ENCODE measurements at regions not wholly inside any gene's neighbourhood (a gene's known extent, or its start where the extent isn't known, plus 50 kb on each side); places are given as distances from the start of the nearest gene placed in this dataset.

DNA sequence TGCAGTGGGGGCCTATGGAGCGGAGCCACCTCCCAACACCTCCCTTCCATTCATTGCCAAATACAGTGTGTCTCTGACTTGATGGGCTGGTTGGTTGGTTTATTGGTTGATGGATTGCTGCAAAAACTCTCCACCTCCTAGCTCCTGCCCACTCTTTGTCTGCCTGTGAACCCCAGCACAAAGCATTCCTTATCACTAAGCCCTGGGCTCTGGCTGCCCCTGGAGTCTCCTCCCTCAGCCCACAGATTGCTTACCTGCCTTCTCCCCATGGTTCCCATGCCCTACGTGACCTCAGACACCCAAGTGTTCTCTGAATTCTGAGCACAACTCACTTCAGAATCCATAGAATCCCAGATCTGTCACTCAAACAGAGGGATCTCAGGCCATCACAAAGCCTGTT lies 139.1 kb upstream of the TPM1 start:
- Histone ChIP-seq H3K4me2 (ENCODE audit: control insufficient read depth, extremely low read depth, insufficient read depth, low read depth, low read length) (no peak overlapping the region), H3K4me1 (ENCODE audit: control insufficient read depth, extremely low read depth, insufficient read depth, low read length) (peaks cover 18% of the 10 kb centered on the region), H3K9me1 (ENCODE audit: control insufficient read depth, extremely low read depth, insufficient read depth, low read length) (no peaks in the 10 kb centered on the region), H3K79me2 (ENCODE audit: control insufficient read depth, insufficient read depth, low read length) (no peaks in the 10 kb centered on the region), H2AFZ (ENCODE audit: control insufficient read depth, low read length) (no peak overlapping the region), H3K27me3 (ENCODE audit: control insufficient read depth, extremely low read depth, insufficient read depth, low read length) (no peaks in the 10 kb centered on the region), H4K20me1 (ENCODE audit: control insufficient read depth, extremely low read depth, insufficient read depth, low read length) (no peaks in the 10 kb centered on the region), H3K9ac (ENCODE audit: control insufficient read depth, extremely low read depth, insufficient read depth, low read length) (no peak overlapping the region), H3K27ac (ENCODE audit: control insufficient read depth, insufficient read depth, low read length) (no peak overlapping the region), H3K36me3 (ENCODE audit: control insufficient read depth in 2 of 2, extremely low read depth in 1 of 2, insufficient read depth in 2 of 2, low read length in 2 of 2) (no peaks in the 10 kb centered on the region), H3K4me3 (ENCODE audit: control insufficient read depth in 2 of 3, extremely low read depth in 1 of 3, insufficient read depth in 2 of 3, low read depth in 1 of 3, low read length in 3 of 3) (no peak overlapping the region), H3K9me3 (ENCODE audit: control insufficient read depth, low read depth, low read length) (no peaks in the 10 kb centered on the region)
- FAIRE-seq, result no peak
- no peak for TF ChIP-seq EZH2 (IDR thresholded peaks at IDR 0.05; ENCODE audit: low read length)
- TF ChIP-seq, protein P1, sequence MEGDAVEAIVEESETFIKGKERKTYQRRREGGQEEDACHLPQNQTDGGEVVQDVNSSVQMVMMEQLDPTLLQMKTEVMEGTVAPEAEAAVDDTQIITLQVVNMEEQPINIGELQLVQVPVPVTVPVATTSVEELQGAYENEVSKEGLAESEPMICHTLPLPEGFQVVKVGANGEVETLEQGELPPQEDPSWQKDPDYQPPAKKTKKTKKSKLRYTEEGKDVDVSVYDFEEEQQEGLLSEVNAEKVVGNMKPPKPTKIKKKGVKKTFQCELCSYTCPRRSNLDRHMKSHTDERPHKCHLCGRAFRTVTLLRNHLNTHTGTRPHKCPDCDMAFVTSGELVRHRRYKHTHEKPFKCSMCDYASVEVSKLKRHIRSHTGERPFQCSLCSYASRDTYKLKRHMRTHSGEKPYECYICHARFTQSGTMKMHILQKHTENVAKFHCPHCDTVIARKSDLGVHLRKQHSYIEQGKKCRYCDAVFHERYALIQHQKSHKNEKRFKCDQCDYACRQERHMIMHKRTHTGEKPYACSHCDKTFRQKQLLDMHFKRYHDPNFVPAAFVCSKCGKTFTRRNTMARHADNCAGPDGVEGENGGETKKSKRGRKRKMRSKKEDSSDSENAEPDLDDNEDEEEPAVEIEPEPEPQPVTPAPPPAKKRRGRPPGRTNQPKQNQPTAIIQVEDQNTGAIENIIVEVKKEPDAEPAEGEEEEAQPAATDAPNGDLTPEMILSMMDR (optimal IDR thresholded peaks at IDR 0.05 in 1 of 3, IDR thresholded peaks at IDR 0.05 in 1 of 3, conservative IDR thresholded peaks at IDR 0.05 in 1 of 3; ENCODE audit: extremely low read depth in 1 of 3, insufficient read depth in 2 of 3, low read length in 3 of 3), result no peak
- DNase-seq (ENCODE audit: low read depth, low spot score), result no peak
- dilution Hi-C loops (cut with MboI; ENCODE audit: extremely low pct_ligation_motif_present, low sequenced_read_pairs), result no loop called here

DNA sequence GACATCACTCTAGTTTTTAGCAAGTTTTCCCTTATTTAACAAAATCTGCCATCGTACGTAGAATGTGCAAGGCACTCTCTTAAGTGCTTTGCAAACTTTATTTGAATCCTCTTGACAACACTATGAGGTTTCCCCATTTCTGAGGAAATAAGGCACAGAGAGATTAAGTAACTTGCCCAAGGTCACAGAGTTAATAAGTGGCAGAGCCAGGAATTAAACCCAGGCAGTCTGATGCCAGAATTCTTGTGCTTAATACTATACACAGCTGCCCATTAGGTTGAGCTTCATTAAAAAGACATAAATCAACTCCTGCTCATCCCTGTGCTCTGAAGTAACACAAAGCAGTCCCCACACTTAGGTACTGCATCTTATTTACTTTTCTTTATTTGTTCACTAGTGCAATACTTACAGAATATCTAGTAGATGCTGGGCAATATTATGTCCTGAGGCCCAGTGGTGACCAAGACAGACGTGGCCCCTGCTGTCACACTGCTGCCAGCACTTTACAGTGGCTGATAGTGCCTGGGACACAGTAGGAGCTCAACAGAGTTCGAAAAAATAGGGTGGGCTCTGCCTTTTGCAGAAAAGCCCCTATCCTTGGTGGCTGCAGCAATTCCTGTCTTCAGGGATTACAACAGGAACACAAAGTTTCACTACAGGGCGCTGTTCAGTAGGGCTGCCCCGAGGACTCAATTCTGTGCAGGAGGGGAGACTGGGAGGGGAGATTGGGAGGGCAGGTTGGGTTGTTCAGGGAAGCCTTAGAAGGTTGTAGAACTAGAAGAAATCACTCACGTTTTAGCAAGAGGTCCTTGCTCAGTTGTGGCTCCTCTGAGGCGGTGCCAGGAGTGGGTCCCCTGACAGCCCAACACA lies 138.3 kb upstream of the TPM1 start:
- no peak for DNase-seq (ENCODE audit: low read depth, low spot score)
- H2AFZ ChIP-seq (ENCODE audit: control insufficient read depth, low read length), result no peak overlapping the region
- no peaks in the 10 kb centered on the region for H3K27me3 ChIP-seq (ENCODE audit: control insufficient read depth, extremely low read depth, insufficient read depth, low read length)
- no peaks in the 10 kb centered on the region for H3K79me2 ChIP-seq (ENCODE audit: control insufficient read depth, insufficient read depth, low read length)
- TF ChIP-seq, protein P1 (optimal IDR thresholded peaks at IDR 0.05 in 1 of 3, IDR thresholded peaks at IDR 0.05 in 1 of 3, conservative IDR thresholded peaks at IDR 0.05 in 1 of 3; ENCODE audit: extremely low read depth in 1 of 3, insufficient read depth in 2 of 3, low read length in 3 of 3), result peak in 1 of 3 experiments; percentile 66
- no peak for TF ChIP-seq EZH2 (IDR thresholded peaks at IDR 0.05; ENCODE audit: low read length)
- no peak overlapping the region for H3K27ac ChIP-seq (ENCODE audit: control insufficient read depth, insufficient read depth, low read length)
- no peak overlapping the region for H3K9ac ChIP-seq (ENCODE audit: control insufficient read depth, extremely low read depth, insufficient read depth, low read length)
- H3K9me1 ChIP-seq (ENCODE audit: control insufficient read depth, extremely low read depth, insufficient read depth, low read length), result no peaks in the 10 kb centered on the region
- H3K36me3 ChIP-seq (ENCODE audit: control insufficient read depth in 2 of 2, extremely low read depth in 1 of 2, insufficient read depth in 2 of 2, low read length in 2 of 2), result no peaks in the 10 kb centered on the region
- H4K20me1 ChIP-seq (ENCODE audit: control insufficient read depth, extremely low read depth, insufficient read depth, low read length), result no peaks in the 10 kb centered on the region
- H3K4me2 ChIP-seq (ENCODE audit: control insufficient read depth, extremely low read depth, insufficient read depth, low read depth, low read length), result no peak overlapping the region
- peak; percentile 5 for FAIRE-seq
- H3K4me3 ChIP-seq (ENCODE audit: control insufficient read depth in 2 of 3, extremely low read depth in 1 of 3, insufficient read depth in 2 of 3, low read depth in 1 of 3, low read length in 3 of 3), result no peak overlapping the region
- H3K9me3 ChIP-seq (ENCODE audit: control insufficient read depth, low read depth, low read length), result no peaks in the 10 kb centered on the region
- dilution Hi-C loops (cut with MboI; ENCODE audit: extremely low pct_ligation_motif_present, low sequenced_read_pairs), result no loop called here
- peaks cover 18% of the 10 kb centered on the region for H3K4me1 ChIP-seq (ENCODE audit: control insufficient read depth, extremely low read depth, insufficient read depth, low read length)

All from keratinocyte (primary cell).